Muscle layer of duodenum (tissue), 2 donors: ENCODE measurements at regions not wholly inside any gene's neighbourhood (a gene's known extent, or its start where the extent isn't known, plus 50 kb on each side); places are given as distances from the start of the nearest gene placed in this dataset.

Source experiments
- H3K27ac ChIP-seq: one replicate; pipeline ENCODE4 v1.7.0; 2013; ENCODE audit warnings: mild to moderate bottlenecking, low read length
- H3K27me3 ChIP-seq: one replicate; pipeline ENCODE4 v1.7.0; 2013; ENCODE audit warnings: low read depth, mild to moderate bottlenecking, control low read depth, low read length
- H3K36me3 ChIP-seq, 2 donors: one replicate each; pipeline ENCODE4 v1.7.0; 2013; ENCODE audit warnings: low read length in 2 of 2, control low read depth in 1 of 2, mild to moderate bottlenecking in 1 of 2; ENCODE audit not compliant: insufficient read depth in 2 of 2, control insufficient read depth in 1 of 2
- H3K4me1 ChIP-seq, 2 donors: one replicate each; pipeline ENCODE4 v1.7.0; 2013; ENCODE audit warnings: low read length in 2 of 2, mild to moderate bottlenecking in 2 of 2, control low read depth in 1 of 2, moderate library complexity in 1 of 2; ENCODE audit not compliant: insufficient read depth in 2 of 2, control insufficient read depth in 1 of 2
- H3K4me3 ChIP-seq, 2 donors: one replicate each; pipeline ENCODE4 v1.7.0; 2013; ENCODE audit warnings: low read length in 2 of 2, low read depth in 1 of 2, mild to moderate bottlenecking in 1 of 2
- H3K9me3 ChIP-seq, 2 donors: one replicate each; pipeline ENCODE4 v1.7.0; 2013; ENCODE audit warnings: low read length in 2 of 2, control low read depth in 1 of 2, mild to moderate bottlenecking in 1 of 2; ENCODE audit not compliant: control insufficient read depth in 1 of 2
- donor health status: healthy.

DNA sequence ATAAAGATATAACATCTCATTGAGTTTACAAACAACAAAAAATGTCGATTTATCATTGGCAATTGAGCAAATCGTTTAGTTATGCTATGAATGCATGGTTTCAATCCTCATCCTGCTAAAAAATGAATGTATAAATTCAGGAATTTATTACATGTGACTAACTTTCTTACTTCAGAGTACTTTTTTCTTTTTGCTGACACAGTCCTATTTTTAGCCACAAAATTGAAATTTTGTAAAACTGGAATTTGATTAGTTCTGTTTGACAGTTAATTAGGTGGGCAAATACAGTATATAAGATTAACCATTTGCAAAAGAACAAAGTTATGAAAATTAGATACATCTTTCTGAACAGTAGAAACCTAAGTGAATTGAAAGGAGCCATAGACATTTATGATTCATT, 925.0 kb upstream of the CHORDC1 start:
- H3K36me3 ChIP-seq, result no peaks in the 10 kb centered on the region
- no peak overlapping the region for H3K27ac ChIP-seq
- no peak overlapping the region for H3K4me3 ChIP-seq
- no peaks in the 10 kb centered on the region for H3K4me1 ChIP-seq
- H3K27me3 ChIP-seq, result no peaks in the 10 kb centered on the region
- H3K9me3 ChIP-seq, result peaks cover 0 to 2% of the 10 kb centered on the region in 2 donors

GRCh38 chr11:91141655-91142054, 918.8 kb upstream of the CHORDC1 start:
- H3K4me3 ChIP-seq, result no peak overlapping the region
- H3K4me1 ChIP-seq, result no peaks in the 10 kb centered on the region
- H3K9me3 ChIP-seq, result peaks cover 0 to 2% of the 10 kb centered on the region in 2 donors
- no peaks in the 10 kb centered on the region for H3K27me3 ChIP-seq
- no peaks in the 10 kb centered on the region for H3K36me3 ChIP-seq
- H3K27ac ChIP-seq, result no peak overlapping the region

DNA sequence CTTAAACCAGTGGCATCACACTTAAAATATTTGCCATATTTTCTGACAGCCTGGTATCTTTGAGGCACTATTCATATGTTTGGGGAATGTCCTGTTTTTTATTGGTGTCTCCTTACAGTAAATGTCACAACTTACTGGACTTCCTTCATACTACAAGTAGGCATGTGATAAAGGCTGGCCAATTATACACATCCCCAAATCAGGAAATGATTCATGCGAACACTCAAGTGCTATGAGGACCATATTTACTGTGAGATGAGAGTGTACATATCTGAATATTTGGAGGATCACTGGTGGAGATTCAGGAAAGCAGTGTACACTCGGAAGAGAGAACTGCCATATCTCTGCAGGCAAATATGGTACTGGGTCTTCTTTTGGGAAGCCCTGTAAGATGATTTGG, 913.8 kb upstream of the CHORDC1 start:
- Histone ChIP-seq H3K27ac (no peak overlapping the region), H3K4me3 (no peak overlapping the region), H3K9me3 (no peaks in the 10 kb centered on the region), H3K27me3 (no peaks in the 10 kb centered on the region), H3K4me1 (no peaks in the 10 kb centered on the region), H3K36me3 (no peaks in the 10 kb centered on the region)

GRCh38 chr11:91133361-91133760, 910.5 kb upstream of the CHORDC1 start:
- no peak overlapping the region for H3K4me3 ChIP-seq
- H3K36me3 ChIP-seq, result no peaks in the 10 kb centered on the region
- no peaks in the 10 kb centered on the region for H3K9me3 ChIP-seq
- H3K27ac ChIP-seq, result no peak overlapping the region
- no peaks in the 10 kb centered on the region for H3K4me1 ChIP-seq
- H3K27me3 ChIP-seq, result no peaks in the 10 kb centered on the region

- H3K4me3 ChIP-seq, result no peak overlapping the region
- H3K27ac ChIP-seq, result no peak overlapping the region
- no peaks in the 10 kb centered on the region for H3K27me3 ChIP-seq
- H3K9me3 ChIP-seq, result no peaks in the 10 kb centered on the region
- no peaks in the 10 kb centered on the region for H3K36me3 ChIP-seq
- no peaks in the 10 kb centered on the region for H3K4me1 ChIP-seq
Measured at GRCh38 chr11:91129596-91129995, 906.7 kb upstream of the CHORDC1 start.

DNA sequence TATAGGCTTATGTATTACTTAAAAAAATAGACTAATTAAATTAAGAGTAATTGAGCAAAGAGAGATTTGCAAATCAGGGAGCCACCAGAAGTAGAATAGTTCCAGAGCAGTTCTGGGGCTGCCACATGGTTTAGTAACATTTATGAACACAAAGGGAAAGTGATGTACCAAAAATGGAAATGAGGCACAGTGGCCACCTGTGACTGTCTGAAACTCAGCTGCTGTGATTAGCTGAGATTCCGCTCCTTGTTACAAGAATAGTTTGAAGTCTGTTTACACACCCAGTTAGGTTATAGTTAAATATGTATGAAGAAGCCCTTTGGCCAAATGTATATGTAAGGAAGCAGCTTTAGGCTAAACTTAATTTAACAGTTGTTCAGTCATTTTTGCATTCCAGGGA, 901.5 kb upstream of the CHORDC1 start:
- no peaks in the 10 kb centered on the region for H3K36me3 ChIP-seq
- no peaks in the 10 kb centered on the region for H3K27me3 ChIP-seq
- H3K4me3 ChIP-seq, result no peak overlapping the region
- no peaks in the 10 kb centered on the region for H3K4me1 ChIP-seq
- H3K27ac ChIP-seq, result no peak overlapping the region
- H3K9me3 ChIP-seq, result no peaks in the 10 kb centered on the region

GRCh38 chr11:91115116-91115515, 892.3 kb upstream of the CHORDC1 start:
- no peaks in the 10 kb centered on the region for H3K36me3 ChIP-seq
- H3K4me1 ChIP-seq, result no peaks in the 10 kb centered on the region
- H3K9me3 ChIP-seq, result no peaks in the 10 kb centered on the region
- no peak overlapping the region for H3K27ac ChIP-seq
- H3K27me3 ChIP-seq, result no peaks in the 10 kb centered on the region
- H3K4me3 ChIP-seq, result no peak overlapping the region

DNA sequence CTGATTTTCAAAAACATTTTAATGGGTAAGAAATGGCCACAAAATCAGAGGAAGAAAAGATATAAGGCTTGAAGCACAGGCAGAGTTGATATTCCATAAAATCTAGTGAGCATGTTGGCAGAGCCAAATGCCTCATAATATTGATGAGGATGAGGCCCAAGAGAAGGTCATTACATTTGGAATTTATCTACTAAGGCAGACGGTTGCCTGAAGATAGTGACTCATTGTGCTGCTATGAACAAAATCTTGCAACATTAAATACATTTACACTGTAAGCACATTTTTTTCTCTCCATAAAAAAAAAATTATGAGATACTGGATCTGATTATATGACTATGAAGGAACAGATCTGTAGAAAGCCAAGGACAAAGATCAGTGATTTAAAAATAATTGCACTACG, 881.4 kb upstream of the CHORDC1 start:
- H3K36me3 ChIP-seq, result no peaks in the 10 kb centered on the region

DNA sequence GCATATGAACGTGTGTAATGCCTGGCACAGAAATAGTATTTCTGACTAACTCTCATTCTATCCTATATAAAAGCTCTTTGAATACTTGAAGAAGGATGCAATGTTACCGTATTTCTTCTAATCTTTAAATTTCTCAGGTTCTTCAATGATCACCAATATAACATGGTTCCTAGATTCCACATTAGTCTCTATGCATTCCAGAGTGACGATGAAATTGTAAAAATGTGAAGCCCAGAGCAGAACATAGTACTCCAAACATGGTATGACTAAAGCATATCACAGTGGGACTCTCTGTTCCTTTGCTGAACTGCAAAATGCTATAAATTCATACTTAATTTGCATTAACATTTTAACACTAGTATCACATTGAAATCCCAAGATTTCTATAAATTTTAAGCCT, 877.6 kb upstream of the CHORDC1 start:
- H3K27ac ChIP-seq, result no peak overlapping the region
- no peaks in the 10 kb centered on the region for H3K27me3 ChIP-seq
- no peak overlapping the region for H3K4me3 ChIP-seq
- no peaks in the 10 kb centered on the region for H3K4me1 ChIP-seq
- no peaks in the 10 kb centered on the region for H3K36me3 ChIP-seq
- no peaks in the 10 kb centered on the region for H3K9me3 ChIP-seq

More for the DNA sequence above, 881.4 kb upstream of the CHORDC1 start:
- no peaks in the 10 kb centered on the region for H3K9me3 ChIP-seq
- H3K4me3 ChIP-seq, result no peak overlapping the region
- H3K4me1 ChIP-seq, result no peaks in the 10 kb centered on the region
- no peak overlapping the region for H3K27ac ChIP-seq
- no peaks in the 10 kb centered on the region for H3K27me3 ChIP-seq

- Histone ChIP-seq H3K36me3 (no peaks in the 10 kb centered on the region), H3K27me3 (no peaks in the 10 kb centered on the region), H3K27ac (no peak overlapping the region), H3K4me3 (no peak overlapping the region), H3K4me1 (no peaks in the 10 kb centered on the region), H3K9me3 (no peaks in the 10 kb centered on the region)
Measured at GRCh38 chr11:91097083-91097482, 874.2 kb upstream of the CHORDC1 start.

DNA sequence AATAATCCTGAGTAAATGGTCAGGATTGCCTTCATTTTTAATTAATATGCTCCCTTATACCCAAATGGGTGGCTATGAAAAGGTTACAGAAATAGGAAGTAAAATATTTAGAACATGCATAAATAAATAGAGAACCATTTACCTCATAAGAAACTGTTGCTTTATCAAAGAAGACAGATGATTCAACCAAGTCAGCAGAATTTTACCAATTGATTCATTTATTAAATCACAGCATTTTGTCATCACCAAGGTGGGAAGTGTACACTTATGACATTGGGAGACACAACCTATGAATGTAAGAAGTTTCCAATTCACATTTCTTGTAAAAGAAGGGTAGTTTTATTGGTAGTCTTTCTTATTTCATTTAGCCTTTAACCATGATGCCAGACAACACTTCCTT, 870.3 kb upstream of the CHORDC1 start:
- Histone ChIP-seq H3K27ac (no peak overlapping the region), H3K4me3 (no peak overlapping the region), H3K27me3 (no peaks in the 10 kb centered on the region), H3K36me3 (no peaks in the 10 kb centered on the region), H3K9me3 (no peaks in the 10 kb centered on the region), H3K4me1 (no peaks in the 10 kb centered on the region)

GRCh38 chr11:91091563-91091962, 868.7 kb upstream of the CHORDC1 start:
- H3K9me3 ChIP-seq, result no peaks in the 10 kb centered on the region
- no peaks in the 10 kb centered on the region for H3K27me3 ChIP-seq
- no peak overlapping the region for H3K27ac ChIP-seq
- H3K36me3 ChIP-seq, result no peaks in the 10 kb centered on the region
- H3K4me3 ChIP-seq, result no peak overlapping the region
- H3K4me1 ChIP-seq, result no peaks in the 10 kb centered on the region
